RPMI8226 (cell line): ENCODE measurements at regions not wholly inside any gene's neighbourhood (a gene's known extent, or its start where the extent isn't known, plus 50 kb on each side); places are given as distances from the start of the nearest gene placed in this dataset.
"Not testable (repeated sequence)": the region's sequence is repeated elsewhere in the genome, so short reads cannot be mapped to it uniquely, and the experiment has no call there.

Experiments used
- DNase-seq: peaks from one replicate; pipeline ENCODE4 v3.0.0-alpha.2; 2015

DNA sequence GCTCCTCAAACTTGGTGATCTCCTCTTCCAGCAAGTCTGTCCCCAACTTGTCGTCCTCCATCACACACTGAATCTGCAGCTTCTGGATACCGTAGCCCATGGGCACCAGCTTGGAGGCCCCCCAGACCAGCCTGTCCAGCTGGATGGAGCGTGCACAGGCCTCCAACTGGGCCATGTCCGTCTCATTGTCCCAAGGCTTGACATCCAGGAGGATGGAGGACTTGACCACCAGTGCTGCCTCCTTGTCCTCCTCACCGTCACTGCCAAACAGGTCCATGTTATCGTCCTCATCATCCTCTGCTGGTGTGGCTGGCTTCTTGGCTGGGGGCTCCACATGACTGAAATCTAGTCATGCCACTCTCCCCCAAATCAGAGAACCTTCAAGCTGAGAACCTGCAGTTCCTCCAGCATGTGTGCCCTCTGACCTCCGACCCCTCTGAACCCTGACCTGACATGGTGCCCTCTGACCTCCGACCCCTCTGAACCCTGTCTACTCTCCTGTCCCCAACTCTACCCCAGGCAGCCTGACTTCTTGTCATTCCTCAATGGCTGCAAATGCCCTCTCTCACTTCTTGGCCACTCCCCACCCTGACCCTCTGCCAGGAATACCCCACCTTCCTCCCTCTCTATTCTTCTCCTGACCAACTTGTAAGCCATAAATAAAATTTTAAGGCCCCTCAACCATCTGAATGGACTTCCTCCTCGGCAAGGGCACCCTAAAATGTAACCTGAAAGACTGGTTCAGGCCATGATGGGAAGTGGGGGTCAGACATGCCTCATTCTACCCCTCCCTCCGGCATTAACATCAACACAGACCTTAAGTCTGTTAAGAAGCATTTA lies 275.7 kb upstream of the C1orf174 start:
- DNase-seq, result no peak

DNA sequence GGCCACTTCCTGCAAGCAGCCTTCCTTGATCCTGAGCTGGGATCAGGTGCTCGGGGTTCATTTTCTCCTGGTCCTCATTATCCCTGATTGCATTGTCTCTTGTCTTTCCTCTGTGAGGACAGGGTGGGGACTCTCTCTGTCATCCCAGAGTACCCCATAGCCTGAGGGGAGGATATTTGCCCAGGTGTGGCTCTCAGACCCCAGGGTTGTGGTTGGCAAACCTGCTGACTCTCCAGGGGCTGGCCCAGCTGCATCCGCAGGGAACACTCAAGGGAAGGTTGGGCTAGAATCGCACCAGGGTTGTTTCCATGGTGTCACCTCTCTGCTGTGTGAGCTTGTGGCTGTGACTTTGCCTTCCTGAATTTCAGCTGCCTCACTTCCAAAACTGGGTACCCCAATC lies 276.8 kb upstream of the C1orf174 start:
- peak; percentile 77 for DNase-seq

DNA sequence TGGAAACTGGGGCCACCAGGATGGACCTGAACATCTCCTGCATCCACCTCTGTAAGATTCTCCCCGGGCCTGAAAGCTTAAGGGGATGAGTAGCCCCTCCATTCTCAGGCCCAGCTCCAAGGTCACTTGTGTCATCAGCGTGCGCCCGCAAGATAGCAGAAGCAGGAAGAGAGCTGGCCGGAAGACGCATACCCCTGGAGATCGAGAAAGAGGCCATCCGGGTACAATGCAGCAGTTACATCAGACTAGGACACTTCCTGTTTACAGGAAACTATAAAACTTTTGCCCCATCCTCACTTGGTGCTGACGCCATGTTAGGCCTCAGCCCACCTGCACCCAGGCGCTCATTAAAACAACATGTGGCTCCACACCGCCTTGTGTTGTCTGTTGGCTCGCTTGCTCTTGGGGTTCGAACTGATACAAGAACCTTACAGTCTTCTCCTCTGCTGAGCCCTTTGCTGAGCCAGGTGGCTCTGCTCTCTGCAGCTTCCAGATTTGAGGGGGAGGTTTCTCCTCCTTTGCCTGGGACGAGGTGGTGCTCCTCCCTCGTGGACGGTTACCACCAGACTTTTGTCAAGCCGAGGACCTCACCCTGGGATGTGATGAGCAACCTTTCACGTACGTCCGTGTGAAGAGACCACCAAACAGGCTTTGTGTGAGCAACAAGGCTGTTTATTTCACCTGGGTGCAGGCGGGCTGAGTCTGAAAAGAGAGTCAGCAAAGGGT lies 277.5 kb upstream of the C1orf174 start:
- no peak for DNase-seq

DNA sequence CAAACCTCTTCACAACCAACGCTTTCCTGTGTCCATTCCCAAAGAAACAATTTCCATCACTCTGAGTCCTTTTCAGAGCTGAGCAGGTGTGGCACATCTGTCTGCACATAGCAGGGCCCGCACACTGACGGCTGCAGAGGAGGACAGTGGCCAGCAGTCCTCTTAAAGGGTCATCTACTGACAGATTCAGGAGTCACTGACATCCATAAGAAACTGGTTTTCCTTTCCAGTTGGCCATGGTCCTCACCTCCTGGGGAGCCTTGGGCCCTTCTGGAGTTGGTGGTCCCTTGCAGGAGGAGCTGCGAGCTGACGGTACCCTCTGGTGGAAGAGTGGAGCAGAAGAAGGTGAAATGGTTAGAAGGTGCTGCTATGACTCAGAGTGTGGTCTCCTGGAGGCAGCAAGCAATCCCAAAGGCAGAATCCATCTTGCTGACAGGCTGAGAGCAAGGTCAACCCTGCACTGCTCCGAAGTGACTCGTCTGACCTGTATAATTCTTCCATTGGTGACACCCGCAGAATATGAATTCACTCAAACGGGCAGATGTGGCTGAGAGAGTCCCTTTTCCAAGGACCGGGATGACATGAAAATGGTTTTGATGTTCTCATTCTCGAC lies 278.5 kb upstream of the C1orf174 start:
- no peak for DNase-seq

DNA sequence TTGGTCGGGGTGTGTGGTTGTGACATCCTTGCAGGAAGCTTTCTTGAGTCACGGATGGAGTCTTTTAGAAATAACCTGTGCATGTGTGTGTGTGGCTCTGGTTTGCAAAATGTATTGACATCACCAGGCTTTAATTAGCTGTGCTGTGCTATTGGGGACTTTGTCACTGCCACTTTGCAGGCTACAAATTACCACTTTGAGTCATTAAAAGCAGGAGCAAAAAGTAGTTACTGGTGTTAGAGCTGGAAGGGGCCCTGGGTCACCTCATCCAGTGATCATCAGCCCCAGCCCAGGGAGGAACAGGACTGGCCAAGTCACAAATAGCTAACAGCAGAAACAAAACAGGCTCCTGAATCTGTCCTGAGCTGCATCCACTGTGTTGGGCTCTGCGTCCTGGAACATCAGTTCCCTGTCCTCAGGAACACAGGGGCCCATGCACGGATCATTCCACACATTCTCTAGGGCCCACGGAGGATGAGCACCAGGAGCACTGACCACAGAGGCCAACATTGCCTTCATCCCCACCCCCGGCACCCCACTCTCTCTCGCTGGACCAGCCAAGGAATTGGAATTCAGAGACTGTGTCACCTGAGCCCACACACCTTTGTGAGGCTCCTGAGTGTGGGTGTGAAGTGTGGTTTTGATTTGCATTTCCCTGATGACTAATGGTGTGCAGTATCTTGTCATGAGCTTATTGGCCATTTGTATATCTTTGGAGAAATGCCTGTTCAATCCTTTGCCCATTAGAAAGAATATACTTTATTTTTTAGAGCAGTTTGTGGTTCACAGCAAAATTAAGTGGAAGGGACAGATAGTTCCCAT lies 280.1 kb upstream of the C1orf174 start:
- no peak for DNase-seq

DNA sequence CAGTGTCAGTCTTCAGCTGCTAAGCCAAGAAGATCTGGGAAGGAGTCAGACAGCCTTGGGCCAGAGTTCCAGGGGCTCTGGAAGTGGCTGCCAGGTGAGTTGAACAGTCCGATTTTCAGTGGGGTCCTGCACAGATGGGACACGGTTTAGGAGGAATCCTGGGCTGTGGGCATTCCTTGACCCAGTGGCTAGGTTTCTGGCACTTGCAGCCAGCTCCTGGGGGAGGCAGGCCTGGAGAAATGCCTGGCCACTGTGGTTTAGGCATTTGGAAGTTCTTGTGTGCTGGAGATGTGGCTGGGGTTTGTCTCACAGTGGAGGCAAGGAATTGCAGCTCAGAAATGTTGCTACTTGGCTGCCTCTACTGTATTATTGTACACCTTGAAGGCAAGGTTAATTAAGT lies 286.4 kb upstream of the C1orf174 start:
- not testable (repeated sequence) for DNase-seq

DNA sequence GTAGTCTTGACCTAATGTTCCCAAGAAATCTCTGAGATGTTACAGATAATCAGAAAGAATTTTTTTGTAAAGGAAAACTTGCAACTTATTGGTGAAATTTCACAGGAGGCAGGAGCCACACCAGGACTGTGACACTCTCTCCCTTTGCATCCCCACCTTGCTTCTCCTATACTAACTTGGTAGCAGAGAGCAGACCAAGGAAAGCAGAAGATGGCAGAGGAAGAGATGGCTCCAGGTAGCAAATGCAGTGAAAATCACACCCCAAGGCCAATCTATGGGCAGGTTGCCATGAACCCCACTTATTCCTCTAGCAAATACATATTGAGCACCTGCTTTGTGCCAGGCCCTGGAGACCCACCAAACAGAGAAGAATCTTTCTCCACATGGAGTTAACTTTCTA lies 303.4 kb upstream of the C1orf174 start:
- no peak for DNase-seq

DNA sequence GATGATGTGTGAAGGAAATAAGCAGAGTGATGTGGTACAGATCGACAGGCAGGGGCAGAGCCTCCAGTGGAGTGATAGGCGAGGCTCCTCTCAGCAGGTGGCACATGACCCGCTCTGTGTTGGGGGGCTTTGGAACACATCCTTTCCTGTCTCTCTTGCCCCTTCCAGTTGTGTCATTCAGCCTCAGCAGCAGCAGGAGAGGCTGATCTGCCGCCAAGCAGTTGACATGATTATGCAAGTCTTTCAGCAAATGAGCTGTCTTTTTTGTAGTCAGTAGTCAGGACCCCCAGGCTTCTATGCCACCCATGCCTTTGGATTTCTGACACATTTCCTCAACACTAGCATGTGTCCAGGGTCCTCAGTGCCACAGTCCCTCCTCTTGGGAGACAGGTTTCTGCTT lies 307.1 kb upstream of the C1orf174 start:
- DNase-seq, result no peak

DNA sequence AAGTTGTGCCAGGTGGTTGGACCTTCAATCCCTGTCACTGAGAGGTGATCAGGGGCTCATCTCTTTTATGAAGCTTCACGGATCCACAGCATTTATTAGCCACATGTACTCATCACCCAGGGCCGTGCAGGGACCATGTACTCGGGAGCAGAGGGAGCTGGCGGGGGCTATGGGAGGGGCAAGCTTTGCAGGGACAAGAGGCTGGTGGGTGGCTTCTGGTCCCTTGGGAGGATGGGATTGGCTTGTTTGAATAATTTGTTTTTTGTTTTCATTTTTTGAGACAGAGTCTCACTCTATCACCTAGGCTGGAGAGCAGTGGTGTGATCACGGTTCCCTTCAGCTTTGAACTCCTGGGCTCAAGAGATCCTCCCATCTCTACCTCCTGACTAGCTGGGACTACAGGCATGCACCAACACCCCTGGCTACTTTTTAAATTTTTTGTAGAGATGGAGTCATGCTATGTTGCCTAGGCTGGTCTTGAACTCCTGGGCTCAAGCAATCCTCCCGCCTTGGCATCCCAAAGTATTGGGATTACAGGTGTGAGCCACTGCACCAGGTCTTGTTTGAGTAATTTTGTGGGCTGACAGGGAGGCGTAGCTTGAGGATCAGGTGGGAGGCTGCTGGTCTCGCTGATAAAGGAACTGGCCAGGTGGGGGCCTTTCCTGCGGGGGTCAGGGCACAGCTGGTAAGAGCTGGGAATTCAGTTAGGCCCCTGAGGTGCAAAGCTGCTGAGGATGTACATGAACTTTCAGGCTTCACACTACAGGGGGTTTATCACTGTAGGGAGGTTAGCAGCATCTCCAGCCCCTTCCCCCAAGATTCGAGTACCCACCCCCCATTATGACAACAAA lies 308.0 kb upstream of the C1orf174 start:
- no peak for DNase-seq

DNA sequence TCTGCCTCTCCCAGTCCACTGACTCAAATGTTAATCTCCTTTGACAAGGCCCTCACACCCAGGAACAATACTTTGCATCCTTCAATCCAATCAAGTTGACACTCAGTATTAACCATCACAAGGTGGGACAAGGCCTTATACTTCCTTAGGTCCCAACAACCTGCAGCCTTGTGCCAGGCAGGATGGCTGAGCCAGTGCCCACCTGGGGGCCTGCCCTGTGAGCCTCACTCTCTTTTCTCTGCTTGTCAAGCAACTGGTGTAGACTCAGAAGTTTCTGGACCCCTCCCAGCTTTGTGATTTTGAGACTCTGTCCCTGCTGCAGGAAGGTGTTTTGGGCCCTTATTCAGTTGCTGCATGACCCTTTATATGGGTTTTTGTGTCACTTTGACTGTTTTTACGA lies 310.0 kb upstream of the C1orf174 start:
- DNase-seq, result no peak

DNA sequence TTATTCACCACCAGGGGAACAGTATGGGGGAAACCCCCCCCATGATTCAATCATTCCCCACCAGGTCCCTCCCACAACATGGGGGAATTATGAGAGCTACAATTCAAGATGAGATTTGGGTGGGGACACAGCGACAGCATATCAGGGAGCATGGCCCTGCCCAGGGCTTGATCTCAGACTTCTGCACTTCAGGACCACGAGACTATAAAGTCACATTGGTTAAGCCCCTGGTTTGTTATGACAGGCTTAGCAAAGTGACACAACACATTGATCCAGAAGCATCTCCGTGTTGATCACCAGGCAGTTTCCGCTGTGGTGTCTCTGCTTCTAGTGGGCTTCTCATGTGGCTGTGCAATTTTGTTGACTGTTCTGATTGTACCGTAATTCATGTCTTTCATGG lies 312.7 kb upstream of the C1orf174 start:
- DNase-seq, result no peak

DNA sequence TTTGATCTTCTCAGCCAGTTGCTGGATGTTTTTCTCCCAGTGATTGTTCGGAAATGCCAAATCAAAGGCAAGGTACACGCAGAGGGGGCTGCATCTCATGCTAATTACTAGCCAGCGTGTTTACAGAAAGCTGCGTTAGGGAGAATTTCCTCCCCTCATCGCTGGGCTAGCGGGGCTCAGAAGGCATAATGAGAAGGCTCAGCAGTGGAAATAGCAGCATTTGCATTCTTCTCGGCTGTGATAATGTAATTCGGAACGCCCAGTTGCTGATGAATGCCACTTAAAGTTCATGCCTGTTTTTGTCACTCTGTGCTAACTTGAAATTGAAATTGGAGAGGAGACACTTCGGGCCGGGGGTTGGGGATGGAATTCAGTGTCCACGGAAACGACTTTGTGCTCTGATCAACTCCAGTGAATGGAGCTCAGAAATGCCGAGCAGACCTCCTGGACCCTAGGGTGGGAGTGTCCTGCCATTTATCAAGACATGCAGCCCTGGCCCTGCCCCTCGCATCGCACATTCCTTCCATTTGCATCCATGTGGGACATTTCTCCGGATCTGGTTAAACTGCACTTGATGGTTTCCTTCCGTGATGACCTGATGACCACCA lies 313.4 kb upstream of the C1orf174 start:
- no peak for DNase-seq

DNA sequence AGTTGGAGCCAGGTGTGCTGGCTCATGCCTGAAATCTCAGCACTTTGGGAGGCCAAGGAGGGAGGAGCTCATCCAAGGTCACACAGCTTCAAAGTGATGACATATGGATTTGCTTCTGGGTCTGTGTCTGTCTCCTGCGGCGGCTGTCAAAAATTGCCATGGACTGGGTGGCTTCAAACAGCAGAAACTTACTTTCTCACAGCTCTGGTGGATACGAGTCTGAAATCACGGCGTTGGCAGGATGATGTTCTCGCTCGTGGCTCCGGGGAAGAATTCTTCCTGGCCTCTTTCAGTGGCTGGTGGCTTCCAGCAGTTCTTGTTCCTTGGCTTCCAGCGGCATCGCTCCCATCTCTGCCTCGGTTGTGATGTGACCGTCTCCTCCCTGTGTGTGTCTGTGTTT lies 314.8 kb upstream of the C1orf174 start:
- peak; percentile 33 for DNase-seq

DNA sequence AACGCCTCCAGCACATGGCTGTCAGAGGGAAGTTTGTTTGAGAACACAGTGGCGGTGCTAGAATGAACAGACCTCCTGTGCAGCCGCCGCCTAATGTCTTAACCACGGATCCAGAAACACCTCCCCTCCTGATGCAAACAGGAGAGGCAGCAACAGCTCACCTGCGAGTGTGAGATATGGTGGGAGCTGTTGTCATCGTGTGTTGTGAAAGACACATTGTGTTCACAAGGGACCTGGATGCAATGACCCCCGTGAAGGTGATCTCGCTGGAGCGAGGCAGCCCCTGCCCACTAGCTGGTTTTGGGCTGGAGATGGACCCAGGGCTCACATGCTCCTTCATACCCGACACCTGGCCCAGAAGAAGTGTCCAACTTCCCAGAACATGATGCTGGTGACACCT lies 315.3 kb upstream of the C1orf174 start:
- DNase-seq, result no peak

DNA sequence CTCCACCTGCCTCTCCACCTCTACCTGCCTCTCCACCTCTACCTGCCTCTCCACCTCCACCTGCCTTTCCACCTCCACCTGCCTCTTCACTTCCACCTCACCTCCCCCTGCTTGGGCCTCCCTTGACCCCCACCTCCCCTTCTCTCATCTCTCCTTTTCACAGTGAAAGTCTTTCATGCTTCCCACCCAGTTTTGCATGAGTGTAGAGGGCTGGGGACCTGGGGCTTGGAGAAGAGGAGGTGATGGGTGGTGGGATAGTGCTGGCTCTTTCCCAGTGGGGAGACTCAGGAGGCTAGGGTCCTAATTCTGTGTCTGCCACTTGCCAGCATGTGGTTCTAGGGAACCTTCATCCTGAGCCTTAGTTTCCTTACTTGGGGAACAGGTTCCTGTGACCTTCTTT lies 316.2 kb upstream of the C1orf174 start:
- no peak for DNase-seq

DNA sequence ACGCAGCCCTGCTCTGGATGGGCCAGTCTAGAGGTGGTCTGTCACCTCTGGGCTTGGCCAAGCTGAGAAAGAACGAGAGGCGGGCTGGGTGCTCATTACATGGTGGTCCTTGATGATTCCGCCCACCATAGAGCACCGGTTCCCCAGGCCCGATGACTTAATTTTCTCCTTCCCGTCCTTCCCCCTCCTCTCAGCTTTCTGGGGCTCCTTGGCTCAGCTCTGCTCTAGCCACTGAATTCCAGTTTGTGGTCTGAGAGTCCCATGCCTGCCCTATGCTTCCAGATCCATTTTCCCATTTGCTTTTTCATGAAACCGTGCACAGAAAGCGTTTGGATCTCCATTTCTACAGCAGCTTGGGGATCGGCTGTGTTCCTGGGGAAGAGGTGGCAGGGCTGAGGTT lies 318.5 kb upstream of the C1orf174 start:
- no peak for DNase-seq

DNA sequence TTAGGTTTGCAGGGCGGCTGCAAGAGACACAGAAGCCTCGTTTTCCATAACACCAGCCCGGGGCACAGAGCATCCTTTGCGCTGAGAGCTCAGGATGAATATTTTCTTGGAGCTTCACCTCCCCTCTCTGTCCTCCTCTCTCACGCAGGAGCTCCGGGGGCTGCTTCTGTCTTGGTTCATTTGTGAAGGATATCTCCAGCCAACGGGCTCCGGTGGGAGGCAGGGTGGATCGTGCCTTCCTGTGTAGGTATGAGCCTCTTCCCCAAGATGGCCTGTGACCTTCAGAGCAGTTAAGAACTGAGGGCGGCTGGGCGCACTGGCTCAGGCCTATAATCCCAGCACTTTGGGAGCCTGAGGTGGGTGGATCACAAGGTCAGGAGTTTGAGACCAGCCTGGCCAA lies 319.0 kb upstream of the C1orf174 start:
- DNase-seq, result no peak

DNA sequence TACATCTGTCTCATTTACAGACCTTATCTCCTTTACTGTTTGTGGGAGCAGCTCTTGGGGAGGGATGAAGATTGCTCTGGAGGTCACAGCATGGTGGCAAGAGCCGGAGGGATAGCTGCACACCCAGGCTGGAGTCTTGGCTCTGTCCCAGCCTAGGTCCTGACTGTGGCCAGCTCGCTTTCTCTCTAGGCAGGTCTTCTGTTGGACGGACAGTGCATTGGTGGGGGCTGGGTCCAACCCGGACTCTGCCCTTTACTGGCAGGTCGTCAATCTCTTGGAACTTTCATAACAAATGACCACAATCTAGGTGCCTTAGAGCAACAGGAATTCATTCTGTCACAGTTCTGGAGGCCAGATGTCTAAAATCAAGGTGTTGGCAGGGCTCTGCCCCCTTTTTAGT lies 319.8 kb upstream of the C1orf174 start:
- no peak for DNase-seq

DNA sequence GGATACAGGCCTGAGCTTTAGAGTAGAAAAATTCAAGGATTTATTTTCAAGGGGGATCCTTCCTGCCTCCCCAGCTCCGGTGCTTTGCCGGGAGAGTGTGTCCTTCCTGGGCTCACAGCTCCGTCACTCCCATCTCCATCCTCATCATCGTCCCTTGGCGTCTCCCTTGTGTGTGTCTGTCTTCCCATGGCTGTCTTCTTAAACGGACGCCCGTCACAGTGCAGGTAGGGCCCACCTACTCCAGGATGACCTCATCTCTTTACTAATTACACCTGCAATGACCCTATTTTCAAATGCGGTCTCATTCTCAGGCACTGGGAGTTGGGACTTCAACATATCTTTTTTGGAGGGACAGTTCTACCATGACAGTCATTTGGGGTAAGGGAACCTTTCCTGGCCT lies 320.3 kb upstream of the C1orf174 start:
- DNase-seq, result no peak

DNA sequence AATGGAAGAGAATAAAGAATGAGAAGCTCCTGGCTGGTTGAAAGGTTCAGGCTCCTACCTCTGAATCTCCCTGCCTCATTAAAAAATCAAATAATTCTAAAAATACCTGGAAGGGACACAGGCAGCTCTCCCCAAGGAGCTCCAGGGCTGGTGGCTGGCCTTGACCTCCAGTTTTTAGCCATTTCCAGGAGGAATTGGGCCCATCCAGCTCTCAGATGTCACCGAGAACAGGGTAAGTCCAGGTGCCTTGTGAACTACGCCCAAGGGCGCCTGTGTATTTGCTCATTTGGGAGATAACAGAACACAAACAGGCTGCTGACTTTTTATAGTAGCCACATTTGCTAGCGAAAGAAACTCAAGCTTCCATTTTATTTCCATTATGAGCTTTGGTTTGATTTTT lies 321.0 kb upstream of the C1orf174 start:
- DNase-seq, result no peak

DNA sequence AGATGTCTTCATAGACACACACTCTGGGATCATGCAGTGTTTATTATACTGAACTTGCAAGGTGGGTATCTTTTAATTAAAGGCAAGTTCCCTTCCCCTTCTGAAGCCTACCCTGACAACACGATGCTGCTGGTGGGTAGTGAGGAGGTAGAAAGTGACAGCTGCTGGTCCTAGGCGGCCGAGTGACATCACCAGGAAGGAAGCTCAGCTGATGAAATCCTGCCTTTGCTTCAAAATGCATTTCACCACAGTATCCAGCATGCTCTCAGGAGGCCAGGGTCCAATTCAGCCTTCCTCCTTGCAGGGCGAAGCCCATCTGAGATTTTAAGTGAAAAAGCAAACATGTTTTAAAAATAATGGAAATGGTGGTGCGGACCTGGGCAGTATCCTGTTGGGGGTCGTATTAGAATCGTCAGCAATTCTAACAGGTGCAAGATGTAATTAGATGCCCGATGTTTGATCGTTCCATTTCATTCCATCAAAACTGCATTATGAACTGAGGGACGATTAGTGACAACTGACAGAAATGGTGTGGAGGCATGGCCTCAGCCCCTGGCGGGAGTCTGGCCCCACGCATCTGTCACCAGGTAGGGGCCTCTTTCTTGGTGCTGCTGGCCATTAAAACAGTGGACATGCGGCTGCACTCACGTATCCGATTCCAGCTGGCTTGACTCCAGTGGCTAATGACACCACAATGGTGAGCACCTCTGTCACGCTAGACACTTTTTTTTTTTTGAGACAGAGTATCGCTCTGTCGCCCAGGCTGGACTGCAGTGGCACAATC lies 324.8 kb upstream of the C1orf174 start:
- no peak for DNase-seq
